ENCODE measurements at regions not wholly inside any gene's neighbourhood (a gene's known extent, or its start where the extent isn't known, plus 50 kb on each side); places are given as distances from the start of the nearest gene placed in this dataset.

GRCh38 chr14:66037361-66037760 lies 448.8 kb upstream of the CCDC196 start:
- TF ChIP-seq, protein P1, sequence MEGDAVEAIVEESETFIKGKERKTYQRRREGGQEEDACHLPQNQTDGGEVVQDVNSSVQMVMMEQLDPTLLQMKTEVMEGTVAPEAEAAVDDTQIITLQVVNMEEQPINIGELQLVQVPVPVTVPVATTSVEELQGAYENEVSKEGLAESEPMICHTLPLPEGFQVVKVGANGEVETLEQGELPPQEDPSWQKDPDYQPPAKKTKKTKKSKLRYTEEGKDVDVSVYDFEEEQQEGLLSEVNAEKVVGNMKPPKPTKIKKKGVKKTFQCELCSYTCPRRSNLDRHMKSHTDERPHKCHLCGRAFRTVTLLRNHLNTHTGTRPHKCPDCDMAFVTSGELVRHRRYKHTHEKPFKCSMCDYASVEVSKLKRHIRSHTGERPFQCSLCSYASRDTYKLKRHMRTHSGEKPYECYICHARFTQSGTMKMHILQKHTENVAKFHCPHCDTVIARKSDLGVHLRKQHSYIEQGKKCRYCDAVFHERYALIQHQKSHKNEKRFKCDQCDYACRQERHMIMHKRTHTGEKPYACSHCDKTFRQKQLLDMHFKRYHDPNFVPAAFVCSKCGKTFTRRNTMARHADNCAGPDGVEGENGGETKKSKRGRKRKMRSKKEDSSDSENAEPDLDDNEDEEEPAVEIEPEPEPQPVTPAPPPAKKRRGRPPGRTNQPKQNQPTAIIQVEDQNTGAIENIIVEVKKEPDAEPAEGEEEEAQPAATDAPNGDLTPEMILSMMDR (IDR thresholded peaks at IDR 0.05; ENCODE audit: borderline replicate concordance, extremely low read depth, low read length, poor library complexity, severe bottlenecking), result no peak
- TF ChIP-seq EZH2 (IDR thresholded peaks at IDR 0.05; ENCODE audit: borderline replicate concordance, low read depth, low read length, severe bottlenecking), result no peak
